ENCODE measurements at regions not wholly inside any gene's neighbourhood (a gene's known extent, or its start where the extent isn't known, plus 50 kb on each side); places are given as distances from the start of the nearest gene placed in this dataset.

DNA sequence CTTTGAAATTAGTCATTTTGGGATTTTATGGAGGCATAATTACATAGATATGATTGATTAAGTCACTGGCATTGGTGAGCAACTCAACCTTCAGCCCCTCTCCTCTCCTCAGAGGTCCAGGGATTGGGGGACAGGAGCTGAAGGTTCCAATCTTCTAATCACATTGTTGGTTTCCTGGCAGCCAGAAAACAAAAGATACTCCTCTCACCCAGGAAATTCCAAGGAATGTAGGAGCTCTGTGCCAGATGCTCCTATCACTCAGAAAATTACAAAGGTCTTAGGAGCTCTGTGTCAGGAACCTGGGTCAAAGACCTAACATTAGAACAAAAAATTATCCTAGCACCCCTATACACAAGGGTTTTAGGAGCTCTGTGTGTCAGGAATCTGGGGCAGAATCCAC, 679.7 kb upstream of the ID4 start:
- DNase-seq (no peak), ATAC-seq (ENCODE audit: poor library complexity) (no peak)
- intact Hi-C loops (cut with DNase I), result no loop called here

DNA sequence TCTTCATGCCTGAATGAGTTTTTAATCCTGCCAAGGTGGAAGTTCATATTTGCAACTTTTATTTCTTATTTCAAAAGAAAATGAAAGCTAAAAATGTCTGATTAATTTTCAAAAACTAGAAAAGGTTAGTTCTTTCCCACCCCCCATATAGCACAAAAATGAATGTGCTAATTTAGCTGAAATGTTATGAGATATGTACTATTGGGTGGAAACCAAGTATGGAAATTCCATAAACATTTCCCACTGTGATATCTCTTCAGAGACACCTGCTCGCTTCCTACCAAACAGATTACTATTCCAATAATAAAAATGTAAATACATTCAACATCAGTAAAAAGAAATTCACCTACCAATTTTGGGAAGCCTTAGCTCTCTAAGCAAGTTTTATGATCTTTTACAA, 678.6 kb upstream of the ID4 start:
- ATAC-seq (ENCODE audit: poor library complexity) (no peak), DNase-seq (no peak)
- intact Hi-C loops (cut with DNase I), result no loop called here

DNA sequence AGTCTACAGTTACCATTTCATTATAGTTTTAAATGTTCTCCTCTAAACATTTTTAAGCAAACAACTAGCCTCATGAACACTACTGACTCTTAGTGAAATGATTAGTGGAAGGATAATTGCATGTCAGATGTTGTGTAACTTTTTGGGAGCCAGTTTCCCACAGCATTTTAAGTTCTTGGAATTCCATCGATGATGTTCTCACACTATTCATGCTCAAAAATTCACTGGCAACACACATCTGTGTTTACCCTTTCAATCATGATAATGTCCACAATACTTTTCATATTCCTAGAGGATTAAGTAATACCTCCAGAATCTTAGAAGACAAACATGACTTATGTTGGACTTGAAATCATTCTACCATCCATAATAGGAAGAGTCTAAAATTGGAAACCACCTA, 678.1 kb upstream of the ID4 start:
- DNase-seq, result no peak
- ATAC-seq (ENCODE audit: poor library complexity), result no peak
- intact Hi-C loops (cut with DNase I), result no loop called here

DNA sequence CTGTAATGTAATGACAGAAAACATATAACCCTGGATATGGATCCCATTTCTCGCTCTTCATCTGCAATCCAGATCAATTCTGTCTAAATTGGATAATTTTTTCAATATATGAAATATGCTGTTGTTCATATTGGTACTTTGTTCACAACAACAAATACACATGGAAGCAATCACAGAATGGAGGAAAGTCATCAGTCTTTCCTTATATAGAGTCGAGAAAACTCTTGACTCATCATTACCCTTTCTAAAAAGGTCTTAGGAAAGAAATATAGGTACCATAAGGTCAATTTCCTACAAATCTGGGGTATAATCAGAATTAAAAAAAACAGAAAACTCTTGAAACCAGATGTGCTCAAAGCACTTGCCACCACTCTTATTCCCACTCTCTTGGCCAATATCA, 677.6 kb upstream of the ID4 start:
- ATAC-seq (ENCODE audit: poor library complexity), result no peak
- DNase-seq, result no peak
- intact Hi-C loops (cut with DNase I), result no loop called here

DNA sequence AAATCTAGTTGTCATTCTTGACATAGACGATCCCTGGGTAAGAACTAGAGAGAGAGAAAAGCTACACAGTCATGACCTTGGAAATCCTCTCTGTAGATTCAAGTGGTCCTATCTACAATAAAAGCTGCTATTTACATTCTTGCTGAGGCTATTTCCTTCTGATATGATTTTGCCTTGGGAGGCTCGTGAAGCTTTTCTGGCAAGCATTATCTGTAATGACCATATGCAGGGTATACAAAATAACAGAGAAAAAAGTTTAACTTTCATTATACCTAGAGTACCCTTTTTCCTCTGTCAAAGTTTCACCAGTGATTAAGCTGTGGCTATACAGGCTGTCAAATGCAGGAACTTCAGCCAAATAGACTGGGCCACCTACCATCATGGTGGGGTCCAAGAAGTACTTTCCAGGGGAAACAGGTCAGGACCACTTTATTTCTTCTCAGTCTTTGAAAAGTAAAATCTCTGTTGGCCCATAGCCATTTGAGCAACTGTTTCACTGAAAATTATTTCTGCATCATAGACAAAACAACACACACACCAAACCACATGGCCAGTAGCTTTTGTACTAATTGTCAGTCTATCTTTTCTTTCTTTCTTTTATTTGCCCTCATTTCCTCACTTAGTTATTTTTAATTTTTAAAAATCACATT, 677.0 kb upstream of the ID4 start:
- ATAC-seq (ENCODE audit: poor library complexity) (no peak), DNase-seq (no peak)
- intact Hi-C loops (cut with DNase I), result no loop called here

DNA sequence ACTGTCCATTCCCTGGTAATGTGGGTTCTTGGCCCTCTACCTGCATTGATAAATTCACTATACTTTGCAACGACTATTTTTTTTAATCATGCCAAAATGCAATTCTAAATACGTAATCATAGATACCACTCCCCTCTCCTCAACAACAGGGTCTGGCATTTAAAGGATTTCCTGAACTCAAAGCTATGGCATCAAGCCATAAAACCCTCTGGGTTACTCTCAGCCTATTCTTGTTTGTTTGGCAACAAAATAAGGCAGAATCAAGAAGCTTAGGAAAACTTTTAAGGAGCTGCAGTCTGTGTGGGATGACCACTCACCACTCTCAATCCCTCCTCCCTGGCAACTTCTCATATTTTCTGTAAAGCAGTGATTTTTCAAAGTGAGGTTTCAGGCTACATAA, 669.9 kb upstream of the ID4 start:
- intact Hi-C loops (cut with DNase I), result no loop called here
- ATAC-seq (ENCODE audit: poor library complexity), result no peak
- no peak for DNase-seq

DNA sequence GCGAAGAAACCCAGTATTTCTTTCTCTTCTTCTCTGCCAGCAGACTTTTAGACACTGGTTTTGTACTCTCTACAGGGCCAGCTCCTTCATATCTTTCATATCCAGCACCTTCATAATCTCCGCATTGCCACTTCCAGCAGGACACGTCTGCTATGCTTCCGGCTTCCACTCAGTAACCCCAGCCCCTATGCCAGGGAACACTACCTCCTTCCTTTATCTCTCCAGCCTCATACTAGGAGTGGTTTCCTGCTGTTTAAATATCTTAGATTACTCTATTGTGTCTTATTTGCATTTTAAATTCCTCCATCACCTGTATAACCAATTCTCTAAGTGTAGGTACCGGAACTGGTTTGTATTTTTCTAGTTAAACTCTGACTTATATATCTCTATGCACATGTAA, 667.8 kb upstream of the ID4 start:
- DNase-seq (no peak), ATAC-seq (ENCODE audit: poor library complexity) (no peak)
- intact Hi-C loops (cut with DNase I), result no loop called here

DNA sequence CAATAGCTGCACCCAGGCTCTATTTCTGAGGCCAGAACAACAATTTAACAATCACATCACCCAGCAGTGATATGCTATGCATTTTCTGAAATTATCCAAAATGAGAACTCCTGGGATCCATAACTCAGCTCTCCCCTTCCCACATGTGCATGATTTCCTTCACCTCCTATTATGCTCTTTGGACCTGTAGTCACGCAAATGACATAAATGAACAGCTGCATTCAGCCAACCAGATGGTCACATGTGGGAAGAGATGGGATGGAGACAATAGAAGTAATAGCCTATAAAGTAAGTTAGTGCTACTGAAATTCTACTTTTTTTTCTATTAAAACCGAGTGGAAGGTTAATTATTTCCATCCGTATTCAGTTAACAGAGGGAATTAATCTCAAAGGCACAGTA, 662.1 kb upstream of the ID4 start:
- no peak for DNase-seq
- intact Hi-C loops (cut with DNase I), result no loop called here
- ATAC-seq (ENCODE audit: poor library complexity), result no peak

DNA sequence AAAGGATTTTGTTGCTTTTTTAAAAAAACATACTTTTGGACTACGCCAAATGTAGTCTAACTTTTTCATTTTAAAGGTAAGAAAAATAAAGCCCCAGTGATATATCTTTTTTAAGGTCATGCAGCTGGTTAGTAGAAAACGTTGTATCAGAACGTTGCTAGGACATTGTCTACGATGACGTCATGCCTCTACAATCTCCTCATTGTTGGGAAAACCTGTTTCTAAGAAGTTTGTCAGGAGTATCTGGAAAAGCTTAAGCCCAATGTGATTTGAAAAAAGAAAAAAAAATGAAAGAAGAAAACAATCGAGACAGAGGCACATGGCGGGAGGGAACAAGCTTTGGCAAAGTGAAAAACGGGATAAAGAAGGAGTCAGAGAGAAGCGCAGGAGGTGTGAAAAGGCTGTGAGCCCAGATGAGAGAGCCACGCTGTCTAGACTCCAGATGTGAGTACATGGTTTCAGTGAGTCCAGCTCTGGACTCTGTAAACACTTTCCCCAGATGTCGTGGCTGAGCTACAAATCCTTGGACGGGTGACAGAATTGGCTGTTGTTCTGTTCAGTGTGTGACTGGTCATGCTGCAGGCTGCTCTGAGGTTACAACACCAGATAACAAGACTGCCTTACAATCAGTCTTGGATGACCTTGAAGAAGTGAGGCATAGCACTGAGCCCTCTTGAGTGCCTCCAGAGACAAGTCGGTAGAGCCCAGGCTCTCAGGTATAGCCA, 656.7 kb upstream of the ID4 start:
- intact Hi-C loops (cut with DNase I), result no loop called here
- DNase-seq (peak; percentile 64), ATAC-seq (ENCODE audit: poor library complexity) (peak; percentile 98)

DNA sequence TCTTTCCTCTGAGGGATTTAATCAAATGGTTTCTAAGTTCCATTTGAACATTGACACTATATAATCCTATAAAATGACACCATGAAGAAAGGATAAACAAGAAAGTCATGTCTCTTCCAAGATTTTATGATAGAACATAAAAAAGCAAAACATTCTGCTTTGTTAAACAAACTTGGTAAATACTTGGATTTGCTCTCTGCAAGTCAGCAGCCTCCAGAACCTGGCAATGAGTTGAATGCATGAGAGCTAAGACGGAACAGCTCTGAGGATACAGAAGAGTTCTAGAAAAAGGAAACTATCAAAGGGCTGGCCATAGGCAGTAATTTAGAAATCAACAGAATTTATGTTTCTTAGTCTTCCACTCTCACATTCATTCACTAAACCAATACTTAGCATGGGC, 656.0 kb upstream of the ID4 start:
- intact Hi-C loops (cut with DNase I), result no loop called here
- DNase-seq (no peak), ATAC-seq (ENCODE audit: poor library complexity) (peak; percentile 46)

DNA sequence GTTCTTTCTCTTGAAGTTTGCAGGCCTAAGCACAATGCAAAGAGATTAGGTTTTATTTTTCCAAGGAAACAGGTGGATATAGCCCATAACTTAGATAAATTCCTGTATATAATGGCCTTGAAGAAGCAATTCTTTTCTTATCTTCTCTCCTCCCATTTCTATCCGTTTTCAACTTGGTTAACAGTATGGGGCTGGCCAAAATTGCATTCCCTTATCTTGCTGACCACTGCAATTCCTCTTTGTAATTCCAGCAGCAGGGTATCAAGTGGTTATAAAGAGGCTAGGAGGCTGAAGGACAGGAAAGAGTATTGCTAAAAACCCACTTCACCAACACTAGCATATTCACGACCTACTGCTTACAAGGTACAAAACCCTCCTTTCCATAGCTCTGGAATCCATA, 643.5 kb upstream of the ID4 start:
- intact Hi-C loops (cut with DNase I), result no loop called here
- ATAC-seq (ENCODE audit: poor library complexity) (no peak), DNase-seq (no peak)

DNA sequence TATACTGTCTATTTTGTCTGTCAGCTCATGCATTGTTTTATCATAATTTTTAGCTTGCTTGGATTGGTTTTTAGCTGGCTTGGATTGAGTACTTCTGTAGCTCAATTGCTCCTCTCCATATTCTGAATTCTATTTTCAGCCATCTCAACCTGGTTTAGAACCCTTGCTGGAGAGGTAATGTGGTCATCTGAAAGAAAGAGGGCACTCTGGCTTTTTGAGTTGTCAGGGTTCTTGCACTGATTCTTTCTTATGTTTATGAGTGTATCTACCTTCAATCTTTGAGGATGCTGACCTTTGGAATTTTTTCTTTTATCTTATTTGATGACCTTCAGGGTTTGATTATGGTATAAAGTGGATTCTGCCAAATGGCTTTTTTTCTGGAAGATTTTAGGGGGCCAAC, 632.7 kb upstream of the ID4 start:
- intact Hi-C loops (cut with DNase I), result no loop called here
- DNase-seq (no peak), ATAC-seq (ENCODE audit: poor library complexity) (no peak)

DNA sequence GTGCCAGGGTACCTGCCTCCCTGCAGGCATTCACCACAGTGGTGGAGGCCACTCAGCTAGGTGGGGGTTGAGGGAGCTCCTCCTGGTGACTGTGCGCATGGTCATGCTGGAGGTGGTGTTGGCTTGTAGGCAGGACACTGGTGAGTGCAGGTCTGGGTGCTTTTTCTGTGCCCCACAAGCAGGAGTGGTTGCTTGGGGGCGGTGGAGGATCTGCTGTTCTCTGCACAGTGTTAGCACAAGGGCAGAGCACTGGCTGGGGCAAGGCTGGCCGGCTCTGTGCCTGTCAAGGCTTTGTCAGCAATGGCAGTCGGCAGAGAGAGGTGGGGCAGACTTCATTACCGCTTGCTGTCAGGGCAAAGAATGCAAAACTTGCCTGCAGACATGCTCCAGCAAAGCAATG, 632.1 kb upstream of the ID4 start:
- ATAC-seq (ENCODE audit: poor library complexity) (no peak), DNase-seq (no peak)
- intact Hi-C loops (cut with DNase I), result no loop called here

DNA sequence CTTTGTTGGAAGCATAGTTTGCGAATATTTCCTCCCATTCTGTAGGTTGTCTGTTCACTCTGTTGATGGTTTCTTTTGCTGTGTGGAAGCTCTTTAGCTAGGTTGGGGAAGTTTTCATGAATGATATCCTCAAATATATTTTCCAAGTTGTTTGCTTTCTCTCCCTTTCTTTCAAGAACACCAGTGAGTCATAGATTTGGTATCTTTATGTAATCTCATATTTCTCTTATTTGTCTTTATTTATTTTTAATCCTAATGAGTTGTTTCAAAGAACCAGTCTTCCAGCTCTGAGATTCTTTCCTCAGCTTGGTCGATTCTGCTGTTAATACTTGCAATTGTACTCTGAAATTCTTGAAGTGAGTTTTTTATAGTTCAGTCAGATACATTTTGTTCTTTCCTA, 628.0 kb upstream of the ID4 start:
- intact Hi-C loops (cut with DNase I), result no loop called here
- no peak for ATAC-seq (ENCODE audit: poor library complexity)
- DNase-seq, result no peak

DNA sequence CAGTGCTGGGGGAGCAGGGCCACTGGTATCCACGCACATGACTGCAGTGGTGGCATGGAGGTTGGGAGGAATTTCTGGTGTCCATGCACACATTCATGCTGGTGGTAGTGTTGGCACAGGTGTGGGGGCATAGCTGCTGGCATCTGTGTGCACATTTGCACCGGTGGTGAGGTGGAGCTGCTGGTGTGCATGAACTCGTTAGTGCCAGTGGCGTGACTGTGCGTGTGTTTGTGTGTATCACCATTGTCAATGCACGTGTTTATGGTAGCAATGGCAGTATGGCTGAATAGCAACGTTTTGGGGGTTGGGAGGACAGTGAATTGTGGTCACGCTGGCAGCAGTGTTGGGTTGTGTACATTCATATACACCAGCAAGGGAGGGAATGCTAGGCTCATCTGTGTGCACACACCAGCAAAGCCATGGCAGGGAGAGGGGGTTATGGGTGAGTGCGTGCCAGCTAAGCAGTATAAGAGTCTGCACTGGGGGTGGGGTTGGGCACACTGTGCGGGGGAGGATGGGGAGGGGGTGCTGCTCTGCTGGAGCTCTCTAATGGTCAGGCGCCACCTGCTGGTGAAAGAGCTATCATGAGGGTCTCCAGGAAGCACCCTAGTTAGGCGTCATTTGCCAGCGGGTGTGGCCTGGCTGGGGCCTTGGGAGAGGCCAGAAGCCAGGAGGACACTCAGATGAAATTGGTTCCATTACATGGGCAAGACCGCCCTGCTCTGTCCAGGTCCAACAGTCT, 626.1 kb upstream of the ID4 start:
- intact Hi-C loops (cut with DNase I), result loop anchor here (5.0 kb wide), 1 partner anchor 184 kb away; no protein-coding TSS in a partner anchor
- ATAC-seq (ENCODE audit: poor library complexity) (peak; percentile 45), DNase-seq (peak; percentile 47)

DNA sequence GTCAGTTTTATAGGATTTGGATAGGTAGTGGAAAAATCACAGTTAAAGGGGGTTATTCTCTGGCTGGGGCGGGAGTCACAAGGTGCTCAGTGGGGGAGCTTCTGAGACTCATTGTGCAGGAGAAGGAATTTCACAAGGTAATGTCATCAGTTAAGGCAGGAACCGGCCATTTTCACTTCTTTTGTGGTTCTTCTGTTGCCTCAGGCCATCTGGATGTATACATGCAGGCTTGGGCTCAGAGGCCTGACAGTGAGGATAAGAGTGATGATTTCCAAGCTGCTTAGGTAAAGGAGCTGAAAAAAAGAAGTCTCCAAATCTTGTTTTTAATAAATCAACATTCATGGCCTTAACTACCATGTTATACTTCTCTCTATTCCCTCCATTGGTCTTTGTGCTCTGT, 622.9 kb upstream of the ID4 start:
- no peak for DNase-seq
- intact Hi-C loops (cut with DNase I), result loop anchor here (5.0 kb wide), 1 partner anchor 187 kb away; no protein-coding TSS in a partner anchor
- no peak for ATAC-seq (ENCODE audit: poor library complexity)

DNA sequence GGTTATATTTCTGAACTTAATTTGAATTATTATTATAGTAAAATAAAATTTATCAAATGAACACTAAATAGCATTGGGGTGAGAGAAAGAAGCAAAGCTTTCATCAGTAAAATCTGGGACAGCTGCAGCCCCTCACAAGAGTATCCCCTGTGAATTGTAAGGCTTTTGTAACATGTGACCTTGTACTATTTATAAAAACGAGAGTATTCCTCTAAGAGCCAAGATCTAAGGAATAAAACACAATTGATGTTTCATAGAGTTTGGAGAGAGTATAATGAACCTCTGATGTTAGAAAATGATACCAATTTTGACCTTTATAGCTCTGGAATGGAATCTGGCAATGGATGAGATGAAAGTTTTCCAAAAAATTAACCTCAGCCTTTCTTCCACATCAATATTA, 617.2 kb upstream of the ID4 start:
- no peak for ATAC-seq (ENCODE audit: poor library complexity)
- intact Hi-C loops (cut with DNase I), result no loop called here
- DNase-seq, result no peak

DNA sequence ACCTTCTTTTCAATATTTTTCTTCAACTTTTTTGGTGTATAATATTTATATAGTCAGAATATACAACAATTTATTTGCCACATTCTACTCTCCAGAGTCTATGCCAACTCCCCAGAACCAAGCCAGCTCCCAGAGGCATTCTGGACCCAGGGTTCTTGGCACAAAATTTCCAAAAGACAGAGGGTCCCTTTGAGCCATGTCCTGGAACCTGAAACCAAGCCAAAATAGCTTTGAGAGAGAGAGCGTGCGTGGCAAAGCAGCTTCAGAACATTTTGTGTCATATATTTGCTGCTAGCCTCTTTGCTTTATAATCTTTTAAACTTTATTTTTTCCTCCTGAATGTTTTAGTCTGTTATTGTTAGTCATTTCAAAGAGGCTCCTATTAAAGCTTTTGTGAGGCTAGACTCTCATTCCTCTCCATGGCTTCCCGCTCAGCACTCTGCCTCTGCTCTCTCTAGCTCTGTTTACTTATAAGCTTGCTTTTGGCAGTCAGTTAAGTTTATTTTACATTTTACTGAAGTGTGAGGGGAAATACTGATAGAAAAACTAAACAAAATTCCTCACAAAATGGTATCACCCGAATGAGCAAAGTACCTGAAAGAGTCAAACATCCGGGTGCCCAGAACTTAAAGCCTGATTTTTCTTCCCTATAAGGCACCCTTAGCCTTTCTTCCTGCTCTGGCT, 605.1 kb upstream of the ID4 start:
- intact Hi-C loops (cut with DNase I), result no loop called here

DNA sequence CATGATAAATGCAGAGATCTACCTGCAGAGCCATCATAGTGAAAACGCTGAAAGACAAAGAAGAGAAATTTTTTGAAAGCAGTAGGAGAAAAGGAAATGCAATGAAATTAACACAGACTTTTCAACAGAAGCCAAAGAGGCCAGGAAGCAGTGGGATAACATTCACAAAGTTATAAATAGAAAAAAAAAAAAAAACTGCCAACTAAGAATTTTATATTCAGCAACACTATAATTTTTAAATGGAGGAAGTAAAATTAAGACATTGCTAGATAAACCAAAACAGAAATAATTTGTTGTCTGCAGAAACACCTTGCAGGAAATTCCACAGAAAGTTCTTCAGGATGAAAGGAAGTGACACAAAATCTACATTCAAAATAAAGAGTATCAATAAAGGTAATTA, 591.5 kb upstream of the ID4 start:
- DNase-seq, result no peak
- ATAC-seq (ENCODE audit: poor library complexity), result no peak
- intact Hi-C loops (cut with DNase I), result no loop called here

More for the DNA sequence above, 605.1 kb upstream of the ID4 start:
- DNase-seq (no peak), ATAC-seq (ENCODE audit: poor library complexity) (no peak)
